ENCODE measurements at regions not wholly inside any gene's neighbourhood (a gene's known extent, or its start where the extent isn't known, plus 50 kb on each side); places are given as distances from the start of the nearest gene placed in this dataset.

- TF ChIP-seq MAX (IDR thresholded peaks at IDR 0.05) (no peak), EGR1 (IDR thresholded peaks at IDR 0.05) (no peak), REST (IDR thresholded peaks at IDR 0.05; ENCODE audit: low read depth) (no peak), NFIC (IDR thresholded peaks at IDR 0.05) (no peak), TAF1 (IDR thresholded peaks at IDR 0.05; ENCODE audit: low read depth) (no peak), EP300 (IDR thresholded peaks at IDR 0.05; ENCODE audit: borderline replicate concordance) (no peak), YY1 (IDR thresholded peaks at IDR 0.05; ENCODE audit: low read depth) (no peak), RAD21 (IDR thresholded peaks at IDR 0.05; ENCODE audit: low read depth) (no peak), FOXM1 (IDR thresholded peaks at IDR 0.05; ENCODE audit: borderline replicate concordance, low read depth) (no peak), ZBTB7A (IDR thresholded peaks at IDR 0.05; ENCODE audit: low read depth) (no peak), USF1 (IDR thresholded peaks at IDR 0.05) (no peak), TCF12 (IDR thresholded peaks at IDR 0.05; ENCODE audit: low read depth) (no peak), TEAD4 (IDR thresholded peaks at IDR 0.05) (no peak), CEBPB (IDR thresholded peaks at IDR 0.05) (no peak)
These were observed 135.9 kb downstream of the TENT5D start for GRCh38 chrX:80556148-80556547.

Measured in Ishikawa (cell line).